Ishikawa (cell line): ENCODE measurements at regions not wholly inside any gene's neighbourhood (a gene's known extent, or its start where the extent isn't known, plus 50 kb on each side); places are given as distances from the start of the nearest gene placed in this dataset.

Experiments
- CEBPB ChIP-seq: IDR thresholded peaks from 2 replicates; pipeline ENCODE4 v1.6.1; 2012
- CREB1 ChIP-seq: IDR thresholded peaks from 2 replicates; pipeline ENCODE4 v1.6.1; 2012; ENCODE audit warnings: low read depth
- EGR1 ChIP-seq: IDR thresholded peaks from 2 replicates; pipeline ENCODE4 v1.6.1; 2012
- EP300 ChIP-seq: IDR thresholded peaks from 2 replicates; pipeline ENCODE4 v1.6.1; 2012; ENCODE audit warnings: borderline replicate concordance
- FOXM1 ChIP-seq: IDR thresholded peaks from 2 replicates; pipeline ENCODE4 v1.6.1; 2012; ENCODE audit warnings: low read depth, borderline replicate concordance
- MAX ChIP-seq: IDR thresholded peaks from 2 replicates; pipeline ENCODE4 v1.6.1; 2012
- NFIC ChIP-seq: IDR thresholded peaks from 2 replicates; pipeline ENCODE4 v1.6.1; 2012
- RAD21 ChIP-seq: IDR thresholded peaks from 2 replicates; pipeline ENCODE4 v1.6.1; 2012; ENCODE audit warnings: low read depth
- TAF1 ChIP-seq: IDR thresholded peaks from 2 replicates; pipeline ENCODE4 v1.6.1; 2012; ENCODE audit warnings: low read depth, mild to moderate bottlenecking
- TCF12 ChIP-seq: IDR thresholded peaks from 2 replicates; pipeline ENCODE4 v1.6.1; 2012; ENCODE audit warnings: low read depth
- TEAD4 ChIP-seq: IDR thresholded peaks from 2 replicates; pipeline ENCODE4 v1.6.1; 2012
- USF1 ChIP-seq: IDR thresholded peaks from 2 replicates; pipeline ENCODE4 v1.6.1; 2012
- YY1 ChIP-seq: IDR thresholded peaks from 2 replicates; pipeline ENCODE4 v1.6.1; 2012; ENCODE audit warnings: low read depth
- ZBTB7A ChIP-seq: IDR thresholded peaks from 2 replicates; pipeline ENCODE4 v1.6.1; 2012; ENCODE audit warnings: low read depth
- TF ChIP-seq, protein P1 (sequence below): IDR thresholded peaks from 2 replicates; pipeline ENCODE4 v1.6.1; 2012; ENCODE audit warnings: low read depth, mild to moderate bottlenecking

GRCh38 chr10:30765616-30766015 is 136.1 kb upstream of the LYZL2 start:
- TF ChIP-seq EP300 (no peak), CEBPB (no peak), ZBTB7A (no peak), EGR1 (no peak)

DNA sequence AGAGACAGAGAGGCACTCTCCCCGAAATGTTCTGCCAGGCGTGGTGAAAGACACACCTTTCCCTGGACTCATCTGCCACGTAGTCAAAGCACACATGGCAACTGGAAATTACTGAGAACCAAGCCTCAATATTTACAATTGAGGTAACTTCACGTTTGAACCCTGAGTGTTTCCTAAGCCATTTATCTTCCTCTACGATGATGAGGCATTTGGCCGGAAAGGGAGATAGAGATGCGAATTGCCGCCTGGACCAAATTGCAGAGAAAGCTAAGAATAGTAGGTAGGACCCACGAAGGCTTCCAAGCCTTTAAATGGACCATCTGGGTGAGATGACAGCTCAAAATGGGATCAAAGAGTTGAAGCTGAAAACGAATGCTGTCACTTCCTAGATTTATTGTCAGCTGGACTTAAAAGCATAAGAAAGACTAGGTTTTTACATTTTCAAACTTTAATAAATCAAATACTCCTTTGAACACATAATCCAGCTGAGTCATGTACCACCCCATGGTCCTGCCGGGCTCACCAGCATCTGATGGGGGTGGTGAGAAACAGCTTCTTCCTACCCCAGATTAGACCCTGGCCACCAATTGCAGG is 135.6 kb upstream of the LYZL2 start:
- TF ChIP-seq TEAD4 (no peak), CREB1 (no peak), RAD21 (no peak), EP300 (no peak), MAX (no peak), FOXM1 (no peak), TCF12 (no peak), CEBPB (no peak), EGR1 (no peak), YY1 (no peak), ZBTB7A (no peak), TAF1 (no peak), USF1 (no peak), NFIC (no peak)
- TF ChIP-seq, protein P1, sequence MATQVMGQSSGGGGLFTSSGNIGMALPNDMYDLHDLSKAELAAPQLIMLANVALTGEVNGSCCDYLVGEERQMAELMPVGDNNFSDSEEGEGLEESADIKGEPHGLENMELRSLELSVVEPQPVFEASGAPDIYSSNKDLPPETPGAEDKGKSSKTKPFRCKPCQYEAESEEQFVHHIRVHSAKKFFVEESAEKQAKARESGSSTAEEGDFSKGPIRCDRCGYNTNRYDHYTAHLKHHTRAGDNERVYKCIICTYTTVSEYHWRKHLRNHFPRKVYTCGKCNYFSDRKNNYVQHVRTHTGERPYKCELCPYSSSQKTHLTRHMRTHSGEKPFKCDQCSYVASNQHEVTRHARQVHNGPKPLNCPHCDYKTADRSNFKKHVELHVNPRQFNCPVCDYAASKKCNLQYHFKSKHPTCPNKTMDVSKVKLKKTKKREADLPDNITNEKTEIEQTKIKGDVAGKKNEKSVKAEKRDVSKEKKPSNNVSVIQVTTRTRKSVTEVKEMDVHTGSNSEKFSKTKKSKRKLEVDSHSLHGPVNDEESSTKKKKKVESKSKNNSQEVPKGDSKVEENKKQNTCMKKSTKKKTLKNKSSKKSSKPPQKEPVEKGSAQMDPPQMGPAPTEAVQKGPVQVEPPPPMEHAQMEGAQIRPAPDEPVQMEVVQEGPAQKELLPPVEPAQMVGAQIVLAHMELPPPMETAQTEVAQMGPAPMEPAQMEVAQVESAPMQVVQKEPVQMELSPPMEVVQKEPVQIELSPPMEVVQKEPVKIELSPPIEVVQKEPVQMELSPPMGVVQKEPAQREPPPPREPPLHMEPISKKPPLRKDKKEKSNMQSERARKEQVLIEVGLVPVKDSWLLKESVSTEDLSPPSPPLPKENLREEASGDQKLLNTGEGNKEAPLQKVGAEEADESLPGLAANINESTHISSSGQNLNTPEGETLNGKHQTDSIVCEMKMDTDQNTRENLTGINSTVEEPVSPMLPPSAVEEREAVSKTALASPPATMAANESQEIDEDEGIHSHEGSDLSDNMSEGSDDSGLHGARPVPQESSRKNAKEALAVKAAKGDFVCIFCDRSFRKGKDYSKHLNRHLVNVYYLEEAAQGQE: no peak

- TF ChIP-seq RAD21 (no peak), CREB1 (no peak), FOXM1 (no peak), USF1 (no peak), EP300 (no peak), EGR1 (no peak), TCF12 (no peak), ZBTB7A (no peak), TEAD4 (no peak), MAX (no peak), YY1 (no peak), CEBPB (no peak), NFIC (no peak), TAF1 (no peak)
- TF ChIP-seq, protein P1: no peak
Measured at GRCh38 chr10:30763918-30764317, 134.4 kb upstream of the LYZL2 start.

GRCh38 chr10:30762620-30763019 is 133.1 kb upstream of the LYZL2 start:
- TF ChIP-seq ZBTB7A: no peak
- no peak for TF ChIP-seq RAD21
- TF ChIP-seq MAX: no peak
- no peak for TF ChIP-seq YY1

GRCh38 chr10:30759423-30759822 is 129.9 kb upstream of the LYZL2 start:
- no peak for TF ChIP-seq TEAD4
- no peak for TF ChIP-seq FOXM1
- no peak for TF ChIP-seq EGR1
- TF ChIP-seq TAF1: no peak
- TF ChIP-seq CREB1: no peak
- TF ChIP-seq TCF12: no peak
- TF ChIP-seq YY1: no peak
- no peak for TF ChIP-seq CEBPB
- no peak for TF ChIP-seq NFIC
- no peak for TF ChIP-seq ZBTB7A
- no peak for TF ChIP-seq EP300
- TF ChIP-seq RAD21: no peak
- no peak for TF ChIP-seq MAX

GRCh38 chr10:30758338-30758737 is 128.8 kb upstream of the LYZL2 start:
- TF ChIP-seq CREB1 (no peak), TAF1 (no peak), NFIC (no peak), USF1 (no peak), TCF12 (no peak)
